ENCODE measurements at regions not wholly inside any gene's neighbourhood (a gene's known extent, or its start where the extent isn't known, plus 50 kb on each side); places are given as distances from the start of the nearest gene placed in this dataset.

GRCh38 chr20:19915111-19915798 is 101.9 kb upstream of the NAA20 start:
- CTCF ChIA-PET = no interaction called here

GRCh38 chr20:19916531-19917485 is 100.4 kb upstream of the NAA20 start:
- Histone ChIP-seq H3K79me2 (ENCODE audit: low read depth) (no peaks in the 10 kb centered on the region), H3K9me2 (ENCODE audit: insufficient read depth) (no peaks in the 10 kb centered on the region), H3K27me3 (ENCODE audit: insufficient read depth, low read depth) (no peaks in the 10 kb centered on the region), H3F3A (ENCODE audit: insufficient read depth, low read depth) (no peaks in the 10 kb centered on the region), H4K20me1 (ENCODE audit: insufficient read depth) (no peaks in the 10 kb centered on the region), H3K36me3 (ENCODE audit: low read depth) (no peaks in the 10 kb centered on the region), H3K4me1 (replicated peaks; ENCODE audit: insufficient read depth) (peaks cover 12% of the 10 kb centered on the region), H3K27ac (no peak overlapping the region), H2AFZ (no peak overlapping the region), H3K4me3 (no peak overlapping the region), H3K4me2 (no peak overlapping the region), H3K9me3 (ENCODE audit: insufficient read depth, low read depth) (no peaks in the 10 kb centered on the region)
- TF ChIP-seq CTCF (conservative IDR thresholded peaks at IDR 0.05) (no peak), EZH2 (IDR thresholded peaks at IDR 0.05; ENCODE audit: low read depth) (no peak)
- DNase-seq = no peak
- ChIA-PET POLR2A (ENCODE audit: unreplicated experiment) (interaction anchor here (0.5 to 0.6 kb wide), 2 partner anchors 11 to 100 kb away, joined by 3 to 6 read pairs; partner anchors contain the start of gene NAA20), CTCF (no interaction called here)
- BruUV-seq (replicated peaks) = no TSS peak
- intact Hi-C loops (cut with micrococcal nuclease; ENCODE audit: unreplicated experiment) = no loop called here

More at GRCh38 chr20:19915111-19915798, 101.9 kb upstream of the NAA20 start:
- Histone ChIP-seq H3K36me3 (ENCODE audit: low read depth) (no peaks in the 10 kb centered on the region), H3K9me2 (ENCODE audit: insufficient read depth) (no peaks in the 10 kb centered on the region), H2AFZ (no peak overlapping the region), H3K4me2 (no peak overlapping the region), H3K79me2 (ENCODE audit: low read depth) (no peaks in the 10 kb centered on the region), H3K27ac (no peak overlapping the region), H3K4me3 (no peak overlapping the region), H3K27me3 (ENCODE audit: insufficient read depth, low read depth) (no peaks in the 10 kb centered on the region), H3F3A (ENCODE audit: insufficient read depth, low read depth) (no peaks in the 10 kb centered on the region), H3K9me3 (ENCODE audit: insufficient read depth, low read depth) (no peaks in the 10 kb centered on the region), H3K4me1 (replicated peaks; ENCODE audit: insufficient read depth) (peaks cover 12% of the 10 kb centered on the region), H4K20me1 (ENCODE audit: insufficient read depth) (no peaks in the 10 kb centered on the region)
- intact Hi-C loops (cut with micrococcal nuclease; ENCODE audit: unreplicated experiment) = no loop called here
- no TSS peak for BruUV-seq (replicated peaks)
- POLR2A ChIA-PET (ENCODE audit: unreplicated experiment) = no interaction called here
- no peak for TF ChIP-seq EZH2 (IDR thresholded peaks at IDR 0.05; ENCODE audit: low read depth)
- no peak for TF ChIP-seq CTCF (conservative IDR thresholded peaks at IDR 0.05)
- DNase-seq = no peak

DNA sequence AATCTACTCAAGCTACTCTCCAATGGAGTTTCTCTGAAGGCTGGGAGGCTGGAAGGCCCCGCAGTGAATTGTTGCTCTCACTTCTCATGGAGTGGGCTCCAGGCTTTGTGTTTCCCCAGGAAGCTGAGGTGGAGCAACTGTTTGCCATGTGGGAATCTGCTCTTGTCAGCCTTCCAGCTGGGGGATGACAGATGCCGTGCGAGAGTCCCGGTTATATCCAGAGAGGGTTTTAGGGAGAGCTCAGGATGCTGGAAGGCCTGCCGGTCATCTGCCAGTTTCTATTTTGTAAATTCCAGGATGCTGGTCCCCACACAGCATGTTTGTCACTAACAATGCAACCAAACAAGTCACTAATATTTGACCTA is 98.2 kb upstream of the NAA20 start:
- H3K4me3 ChIP-seq = no peak overlapping the region
- H3F3A ChIP-seq (ENCODE audit: insufficient read depth, low read depth) = no peaks in the 10 kb centered on the region
- no peak overlapping the region for H3K4me2 ChIP-seq
- no peaks in the 10 kb centered on the region for H3K27me3 ChIP-seq (ENCODE audit: insufficient read depth, low read depth)
- no peak for DNase-seq
- intact Hi-C loops (cut with micrococcal nuclease; ENCODE audit: unreplicated experiment) = no loop called here
- H3K79me2 ChIP-seq (ENCODE audit: low read depth) = no peaks in the 10 kb centered on the region
- H3K27ac ChIP-seq = no peak overlapping the region
- no peak overlapping the region for H2AFZ ChIP-seq
- no peaks in the 10 kb centered on the region for H4K20me1 ChIP-seq (ENCODE audit: insufficient read depth)
- peaks cover 9% of the 10 kb centered on the region for H3K4me1 ChIP-seq (replicated peaks; ENCODE audit: insufficient read depth)
- no peaks in the 10 kb centered on the region for H3K9me3 ChIP-seq (ENCODE audit: insufficient read depth, low read depth)
- BruUV-seq (replicated peaks) = no TSS peak
- H3K9me2 ChIP-seq (ENCODE audit: insufficient read depth) = no peaks in the 10 kb centered on the region
- H3K36me3 ChIP-seq (ENCODE audit: low read depth) = no peaks in the 10 kb centered on the region
- ChIA-PET POLR2A (ENCODE audit: unreplicated experiment) (no interaction called here), CTCF (no interaction called here)
- TF ChIP-seq CTCF (conservative IDR thresholded peaks at IDR 0.05) (no peak), EZH2 (IDR thresholded peaks at IDR 0.05; ENCODE audit: low read depth) (no peak)
